ENCODE measurements at regions not wholly inside any gene's neighbourhood (a gene's known extent, or its start where the extent isn't known, plus 50 kb on each side); places are given as distances from the start of the nearest gene placed in this dataset.

GRCh38 chr3:178313716-178314115, 222.5 kb upstream of the KCNMB2 start:
- Histone ChIP-seq H3K36me3 (ENCODE audit: control insufficient read depth in 2 of 2, extremely low read depth in 1 of 2, insufficient read depth in 2 of 2, low read length in 2 of 2) (no peaks in the 10 kb centered on the region), H3K27ac (ENCODE audit: insufficient read depth, low read depth, low read length) (no peak overlapping the region), H3K4me1 (ENCODE audit: control insufficient read depth, extremely low read depth, insufficient read depth, low read length) (no peaks in the 10 kb centered on the region), H3K4me2 (ENCODE audit: insufficient read depth, low read length) (no peak overlapping the region), H3K4me3 (replicated peaks in 1 of 3; ENCODE audit: insufficient read depth in 1 of 3, low read depth in 1 of 3, low read length in 3 of 3) (no peak overlapping the region), H3K9me3 (replicated peaks; ENCODE audit: control insufficient read depth, insufficient read depth, low read length) (no peaks in the 10 kb centered on the region), H3K27me3 (ENCODE audit: control insufficient read depth in 2 of 2, insufficient read depth in 2 of 2, low read length in 2 of 2) (no peaks in the 10 kb centered on the region), H3K9ac (replicated peaks; ENCODE audit: extremely low read depth, insufficient read depth, low read length) (no peak overlapping the region), H2AFZ (ENCODE audit: low read depth, low read length) (no peak overlapping the region), H3K79me2 (ENCODE audit: control insufficient read depth, insufficient read depth, low read length) (no peaks in the 10 kb centered on the region), H4K20me1 (replicated peaks; ENCODE audit: control insufficient read depth, extremely low read depth, insufficient read depth, low read length) (no peaks in the 10 kb centered on the region), H3K9me1 (replicated peaks; ENCODE audit: control insufficient read depth, extremely low read depth, insufficient read depth, low read length) (no peaks in the 10 kb centered on the region)
- TF ChIP-seq GATA2 (IDR thresholded peaks at IDR 0.05; ENCODE audit: insufficient read depth, insufficient read length, low read depth, low read length), result no peak
- no peak for TF ChIP-seq CTCF (IDR thresholded peaks at IDR 0.05; ENCODE audit: extremely low read depth in 1 of 2, insufficient read depth in 1 of 2, low read depth in 1 of 2, low read length in 2 of 2)
- no peak for TF ChIP-seq FOS (IDR thresholded peaks at IDR 0.05; ENCODE audit: borderline replicate concordance, insufficient read depth, low read length)
- no peak for TF ChIP-seq EZH2 (IDR thresholded peaks at IDR 0.05; ENCODE audit: borderline replicate concordance, low read depth, low read length, severe bottlenecking)
- no peak for TF ChIP-seq MAX (IDR thresholded peaks at IDR 0.05; ENCODE audit: insufficient read depth, insufficient read length)
- TF ChIP-seq POLR2A (IDR thresholded peaks at IDR 0.05; ENCODE audit: low read depth, low read length), result no peak
- TF ChIP-seq JUN (IDR thresholded peaks at IDR 0.05; ENCODE audit: borderline replicate concordance, insufficient read depth, insufficient read length, low read depth), result no peak
- no peak for TF ChIP-seq POLR2AphosphoS5 (IDR thresholded peaks at IDR 0.05; ENCODE audit: insufficient read depth, low read depth, low read length)
- TF ChIP-seq MYC (IDR thresholded peaks at IDR 0.05; ENCODE audit: low read depth, low read length), result no peak
- dilution Hi-C loops (cut with MboI; ENCODE audit: extremely low pct_ligation_motif_present, low sequenced_read_pairs) (no loop called here), intact Hi-C loops (cut with micrococcal nuclease) (no loop called here)
- FAIRE-seq (no peak), DNase-seq (ENCODE audit: low read depth, low spot score) (no peak)
- ChIA-PET CTCF (no interaction called here), POLR2A (no interaction called here)
- no TSS peak for BruUV-seq (replicated peaks)
